GDM1 (cell line): ENCODE measurements at regions not wholly inside any gene's neighbourhood (a gene's known extent, or its start where the extent isn't known, plus 50 kb on each side); places are given as distances from the start of the nearest gene placed in this dataset.

Experiments
- DNase-seq: peaks from one replicate; lab custom pipeline; 2025; lab: John Stamatoyannopoulos, UW

- DNase-seq = no peak
Measured at GRCh38 chr15:39211108-39211979, 369.5 kb upstream of the THBS1 start.

- DNase-seq = no peak
Measured at GRCh38 chr15:39213385-39213840, 367.5 kb upstream of the THBS1 start.

GRCh38 chr15:39215015-39215414 is 365.9 kb upstream of the THBS1 start:
- DNase-seq = no peak

GRCh38 chr15:39216816-39217215 is 364.1 kb upstream of the THBS1 start:
- DNase-seq = no peak

GRCh38 chr15:39219608-39220007 is 361.3 kb upstream of the THBS1 start:
- no peak for DNase-seq

GRCh38 chr15:39226169-39226937 is 354.5 kb upstream of the THBS1 start:
- no peak for DNase-seq

GRCh38 chr15:39227001-39227400 is 353.9 kb upstream of the THBS1 start:
- DNase-seq = no peak

GRCh38 chr15:39228889-39229288 is 352.0 kb upstream of the THBS1 start:
- DNase-seq = no peak

- no peak for DNase-seq
Measured at GRCh38 chr15:39230205-39230907, 350.5 kb upstream of the THBS1 start.

- no peak for DNase-seq
Measured at GRCh38 chr15:39230908-39231285, 350.0 kb upstream of the THBS1 start.

GRCh38 chr15:39232512-39232911 is 348.4 kb upstream of the THBS1 start:
- DNase-seq = no peak

- DNase-seq = no peak
Measured at GRCh38 chr15:39235084-39235795, 345.6 kb upstream of the THBS1 start.

- no peak for DNase-seq
Measured at GRCh38 chr15:39236375-39236774, 344.5 kb upstream of the THBS1 start.

- DNase-seq = no peak
Measured at GRCh38 chr15:39238443-39238842, 342.4 kb upstream of the THBS1 start.

- no peak for DNase-seq
Measured at GRCh38 chr15:39239562-39239961, 341.3 kb upstream of the THBS1 start.

- no peak for DNase-seq
Measured at GRCh38 chr15:39242345-39242744, 338.5 kb upstream of the THBS1 start.

GRCh38 chr15:39243396-39243795 is 337.5 kb upstream of the THBS1 start:
- DNase-seq = no peak

GRCh38 chr15:39244776-39245175 is 336.1 kb upstream of the THBS1 start:
- no peak for DNase-seq

GRCh38 chr15:39246523-39246922 is 334.4 kb upstream of the THBS1 start:
- DNase-seq = no peak

GRCh38 chr15:39247574-39247973 is 333.3 kb upstream of the THBS1 start:
- no peak for DNase-seq

- DNase-seq = no peak
Measured at GRCh38 chr15:39248204-39248603, 332.7 kb upstream of the THBS1 start.

- no peak for DNase-seq
Measured at GRCh38 chr15:39250001-39250400, 330.9 kb upstream of the THBS1 start.
